B cell (primary cell): ENCODE measurements at regions not wholly inside any gene's neighbourhood (a gene's known extent, or its start where the extent isn't known, plus 50 kb on each side); places are given as distances from the start of the nearest gene placed in this dataset.

Experiments
- ATAC-seq: fragments of 200-7000 bp; cut with Tn5 transposase; one replicate; pipeline ENCODE4 v1.10.0; 2021; ENCODE audit warnings: low read depth, mild to moderate bottlenecking, moderate number of reproducible peaks, moderate library complexity
- CTCF ChIA-PET: fragments of 350-600 bp; sonication (Branson Sonifier 250); formaldehyde crosslinking; loops from one replicate; lab custom pipeline; 2021; ENCODE audit warnings: antibody characterized with exemption, inconsistent platforms; lab: Charles Lee
- POLR2A ChIA-PET: fragments of 350-600 bp; sonication (Branson Sonifier 250); formaldehyde crosslinking; loops from one replicate; lab custom pipeline; 2021; ENCODE audit warnings: antibody characterized with exemption; lab: Charles Lee
- DNase-seq: peaks from one replicate; pipeline ENCODE4 v3.0.0; 2013
- H2AFZ ChIP-seq: 2 replicates; pipeline ENCODE4 v1.6.1; 2012; ENCODE audit warnings: mild to moderate bottlenecking, low read depth, low read length; ENCODE audit not compliant: insufficient read depth, poor library complexity, severe bottlenecking
- H3K27ac ChIP-seq, 2 donors: 1 replicate in 1 of 2; 2 replicates in 1 of 2; pipeline ENCODE4 v1.5.1; 2012 to 2013; ENCODE audit warnings: low read length in 2 of 2, mild to moderate bottlenecking in 2 of 2, moderate library complexity in 1 of 2
- H3K27me3 ChIP-seq, 4 experiments: fragments of 200-600 bp in 1 of 4; sonication (generic) in 1 of 4; replicated peaks in 1 of 4; 1 replicate in 2 of 4; 2 replicates in 2 of 4; pipeline versions ENCODE4 v1.6.1 to v1.7.0; 2013 to 2016; ENCODE audit warnings: low read length in 3 of 4, mild to moderate bottlenecking in 2 of 4, mixed read lengths in 1 of 4, moderate library complexity in 1 of 4; ENCODE audit not compliant: insufficient read depth in 4 of 4, control insufficient read depth in 3 of 4; ENCODE audit errors: control extremely low read depth in 1 of 4
- H3K36me3 ChIP-seq, 2 experiments: replicated peaks in 1 of 2; 1 replicate in 1 of 2; 2 replicates in 1 of 2; pipeline versions ENCODE4 v1.6.1 to v1.7.1; 2013; ENCODE audit warnings: low read length in 1 of 2; ENCODE audit not compliant: insufficient read depth in 2 of 2, control insufficient read depth in 1 of 2; ENCODE audit errors: control extremely low read depth in 1 of 2, extremely low read depth in 1 of 2
- H3K4me1 ChIP-seq, 2 donors: fragments of 200-600 bp in 1 of 2; sonication (generic) in 1 of 2; 1 replicate in 1 of 2; 2 replicates in 1 of 2; pipeline versions ENCODE4 v1.5.1 to v1.6.1; 2013 to 2017; ENCODE audit warnings: low read length in 2 of 2; ENCODE audit not compliant: control insufficient read depth in 2 of 2, insufficient read depth in 2 of 2
- H3K4me2 ChIP-seq: replicated peaks from 2 replicates; pipeline ENCODE3; 2012; ENCODE audit warnings: mild to moderate bottlenecking, low read depth, low read length; ENCODE audit not compliant: poor library complexity, severe bottlenecking
- H3K4me3 ChIP-seq, 5 experiments: fragments of 200-600 bp in 1 of 5; sonication (generic) in 1 of 5; 1 replicate in 3 of 5; 2 replicates in 2 of 5; pipeline versions ENCODE4 v1.5.1 to v1.7.0; 2011 to 2016; ENCODE audit warnings: low read length in 4 of 5, mild to moderate bottlenecking in 4 of 5, low read depth in 2 of 5, control low read depth in 1 of 5, moderate library complexity in 1 of 5; ENCODE audit not compliant: insufficient read depth in 1 of 5; ENCODE audit errors: control extremely low read depth in 1 of 5, extremely low read depth in 1 of 5
- H3K79me2 ChIP-seq: fragments of 200-600 bp; sonication (generic); one replicate; pipeline ENCODE4 v1.6.0; 2016; ENCODE audit warnings: low read length; ENCODE audit not compliant: control insufficient read depth, insufficient read depth
- H3K9ac ChIP-seq: fragments of 200-600 bp; sonication (generic); 2 replicates; pipeline ENCODE4 v1.6.1; 2017; ENCODE audit warnings: mild to moderate bottlenecking, low read length, moderate library complexity
- H3K9me3 ChIP-seq, 3 donors: one replicate each; pipeline versions ENCODE4 v1.6.1 to v1.7.1; 2013; ENCODE audit warnings: low read length in 2 of 3; ENCODE audit not compliant: control insufficient read depth in 2 of 3, insufficient read depth in 1 of 3; ENCODE audit errors: control extremely low read depth in 1 of 3
- H4K20me1 ChIP-seq: 2 replicates; pipeline ENCODE4 v1.6.0; 2012; ENCODE audit warnings: mild to moderate bottlenecking, low read length; ENCODE audit not compliant: insufficient read depth, control insufficient read depth, poor library complexity, severe bottlenecking
- H3K27ac Mint-ChIP-seq: one replicate; pipeline ENCODE4 v1.8.0; 2021; ENCODE audit warnings: mixed read lengths
- H3K27me3 Mint-ChIP-seq: one replicate; pipeline ENCODE4 v1.8.0; 2021; ENCODE audit warnings: mixed read lengths
- H3K4me1 Mint-ChIP-seq: one replicate; pipeline ENCODE4 v1.8.0; 2021; ENCODE audit warnings: mixed read lengths
- H3K4me3 Mint-ChIP-seq: one replicate; pipeline ENCODE4 v1.8.0; 2021; ENCODE audit warnings: mixed read lengths
- H3K9me3 Mint-ChIP-seq: one replicate; pipeline ENCODE4 v1.8.0; 2022; ENCODE audit warnings: mixed read lengths; ENCODE audit not compliant: insufficient read depth
- EZH2 ChIP-seq: IDR thresholded peaks from 2 replicates; pipeline ENCODE4 v1.6.1; 2012; ENCODE audit warnings: borderline replicate concordance, low read depth, mild to moderate bottlenecking, moderate library complexity, low read length; ENCODE audit not compliant: insufficient read depth, poor library complexity, severe bottlenecking
- WGBS: methylation state at CpG from one replicate; pipeline ENCODE4 v1.1.5; 2013; ENCODE audit warnings: missing lambda C conversion rate; ENCODE audit not compliant: insufficient coverage; 5-methylcytosine and 5-hydroxymethylcytosine counted together
- intact Hi-C: fragments of 100-400 bp; cut with micrococcal nuclease; formaldehyde crosslinking; loops from one replicate; pipeline ENCODE4 v1.10.0; 2022
- TF ChIP-seq, protein P1 (sequence below): fragments of 200-600 bp; IDR thresholded peaks from one replicate; pipeline ENCODE4 v1.8.0; 2022; ENCODE audit warnings: antibody characterized with exemption, mild to moderate bottlenecking

DNA sequence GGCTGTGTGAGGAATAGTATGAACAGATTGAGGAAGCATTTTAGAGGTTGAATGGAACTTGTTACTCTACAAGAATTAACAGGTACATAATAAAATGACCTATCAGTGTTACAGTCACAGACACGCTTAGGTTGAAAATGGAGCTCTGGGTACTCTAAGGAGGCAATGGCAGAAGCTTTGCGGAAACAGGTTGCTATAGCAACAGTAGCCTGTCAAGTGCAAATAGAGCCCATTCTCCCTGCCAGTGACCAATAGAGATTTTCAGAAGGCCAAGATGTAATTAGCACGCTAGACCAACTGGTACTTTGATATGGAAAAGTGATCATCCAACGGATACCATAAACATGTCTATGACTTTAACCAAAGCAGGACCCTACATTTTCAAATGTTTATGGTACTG, 148.5 kb upstream of the FREM2 start:
- Histone ChIP-seq H2AFZ (no peak overlapping the region), H3K27me3 (no peaks in the 10 kb centered on the region), H3K4me3 (no peak overlapping the region), H3K9me3 (no peaks in the 10 kb centered on the region), H3K27ac (no peak overlapping the region), H3K79me2 (no peaks in the 10 kb centered on the region), H3K9ac (no peak overlapping the region), H3K4me1 (no peaks in the 10 kb centered on the region), H3K36me3 (no peaks in the 10 kb centered on the region), H4K20me1 (no peaks in the 10 kb centered on the region), H3K4me2 (no peak overlapping the region)
- POLR2A ChIA-PET = no interaction called here
- ATAC-seq (no peak), DNase-seq (no peak)
- intact Hi-C loops = no loop called here
- H3K9me3 Mint-ChIP-seq = no peaks in the 10 kb centered on the region
- H3K27me3 Mint-ChIP-seq = no peaks in the 10 kb centered on the region
- no peak overlapping the region for H3K4me3 Mint-ChIP-seq
- CTCF ChIA-PET = no interaction called here
- no peaks in the 10 kb centered on the region for H3K4me1 Mint-ChIP-seq
- 20% methylated on average over 1 of the region's 4 CpGs for WGBS
- TF ChIP-seq EZH2 = no peak
- TF ChIP-seq, protein P1, sequence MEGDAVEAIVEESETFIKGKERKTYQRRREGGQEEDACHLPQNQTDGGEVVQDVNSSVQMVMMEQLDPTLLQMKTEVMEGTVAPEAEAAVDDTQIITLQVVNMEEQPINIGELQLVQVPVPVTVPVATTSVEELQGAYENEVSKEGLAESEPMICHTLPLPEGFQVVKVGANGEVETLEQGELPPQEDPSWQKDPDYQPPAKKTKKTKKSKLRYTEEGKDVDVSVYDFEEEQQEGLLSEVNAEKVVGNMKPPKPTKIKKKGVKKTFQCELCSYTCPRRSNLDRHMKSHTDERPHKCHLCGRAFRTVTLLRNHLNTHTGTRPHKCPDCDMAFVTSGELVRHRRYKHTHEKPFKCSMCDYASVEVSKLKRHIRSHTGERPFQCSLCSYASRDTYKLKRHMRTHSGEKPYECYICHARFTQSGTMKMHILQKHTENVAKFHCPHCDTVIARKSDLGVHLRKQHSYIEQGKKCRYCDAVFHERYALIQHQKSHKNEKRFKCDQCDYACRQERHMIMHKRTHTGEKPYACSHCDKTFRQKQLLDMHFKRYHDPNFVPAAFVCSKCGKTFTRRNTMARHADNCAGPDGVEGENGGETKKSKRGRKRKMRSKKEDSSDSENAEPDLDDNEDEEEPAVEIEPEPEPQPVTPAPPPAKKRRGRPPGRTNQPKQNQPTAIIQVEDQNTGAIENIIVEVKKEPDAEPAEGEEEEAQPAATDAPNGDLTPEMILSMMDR = no peak
- H3K27ac Mint-ChIP-seq = no peak overlapping the region

DNA sequence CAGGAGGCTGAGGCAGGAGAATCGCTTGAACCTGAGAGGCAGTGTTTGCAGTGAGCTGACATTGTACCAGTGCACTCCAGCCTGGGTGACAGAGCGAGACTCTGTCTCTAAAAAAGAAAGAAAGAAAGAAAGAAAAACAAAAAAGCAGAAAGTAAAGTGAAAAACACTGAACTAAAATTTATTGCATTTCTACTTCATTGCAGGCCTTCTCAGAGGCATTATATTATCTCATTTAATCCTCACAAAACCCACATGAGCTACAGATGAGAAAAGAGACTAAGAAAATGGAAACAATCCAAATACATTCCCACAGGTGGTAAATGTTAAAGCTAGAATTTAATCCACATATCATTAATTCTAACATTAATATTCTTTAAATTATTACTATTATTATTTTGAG, 147.2 kb upstream of the FREM2 start:
- Histone ChIP-seq H3K4me3 (no peak overlapping the region), H3K27me3 (no peaks in the 10 kb centered on the region), H3K9me3 (no peaks in the 10 kb centered on the region), H3K9ac (no peak overlapping the region), H4K20me1 (no peaks in the 10 kb centered on the region), H3K27ac (no peak overlapping the region), H3K79me2 (no peaks in the 10 kb centered on the region), H3K4me2 (no peak overlapping the region), H2AFZ (no peak overlapping the region), H3K4me1 (no peaks in the 10 kb centered on the region), H3K36me3 (no peaks in the 10 kb centered on the region)
- Mint-ChIP-seq H3K9me3 (no peaks in the 10 kb centered on the region), H3K4me3 (no peak overlapping the region), H3K27me3 (no peaks in the 10 kb centered on the region), H3K27ac (no peak overlapping the region), H3K4me1 (no peaks in the 10 kb centered on the region)
- ChIA-PET CTCF (no interaction called here), POLR2A (no interaction called here)
- no peak for ATAC-seq
- TF ChIP-seq, protein P1 = no peak
- TF ChIP-seq EZH2 = no peak
- 100% methylated on average over 2 of the region's 2 CpGs for WGBS
- DNase-seq = no peak
- intact Hi-C loops = no loop called here
